GM19240 (cell line): ENCODE measurements at regions not wholly inside any gene's neighbourhood (a gene's known extent, or its start where the extent isn't known, plus 50 kb on each side); places are given as distances from the start of the nearest gene placed in this dataset.

Experiments used
- DNase-seq: peaks from one replicate; pipeline ENCODE4 v3.0.0; 2011; ENCODE audit warnings: low spot score; ENCODE audit not compliant: insufficient read length

DNA sequence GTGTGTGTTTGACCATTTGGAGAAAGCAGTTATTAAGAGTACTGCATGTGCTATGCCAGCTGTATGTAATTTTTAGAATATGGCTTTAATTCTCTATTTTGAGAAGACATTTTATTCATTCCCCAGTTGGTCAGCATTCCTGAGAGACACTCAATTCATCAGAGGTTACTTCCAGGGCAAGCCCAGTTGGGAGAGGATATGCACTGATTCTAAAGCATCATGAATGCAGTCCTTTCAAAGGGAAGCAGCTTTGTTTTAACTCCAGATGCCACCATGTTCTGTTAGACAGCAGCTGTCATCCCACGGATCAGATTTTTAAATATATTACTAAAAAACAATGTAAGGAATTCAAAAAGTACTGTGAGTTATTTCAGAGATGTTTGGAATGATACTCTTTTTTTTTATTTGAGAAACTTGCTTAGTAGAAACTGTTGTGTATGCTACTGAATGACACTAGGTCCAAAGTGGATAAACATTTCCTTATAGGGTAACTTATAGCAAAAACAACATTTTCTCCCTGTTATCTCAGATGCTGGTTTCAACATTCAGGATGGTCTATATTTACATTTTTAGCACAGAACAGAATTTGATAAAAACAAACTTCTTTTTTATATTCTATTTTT lies 149.5 kb upstream of the B3GALT2 start:
- DNase-seq = no peak

DNA sequence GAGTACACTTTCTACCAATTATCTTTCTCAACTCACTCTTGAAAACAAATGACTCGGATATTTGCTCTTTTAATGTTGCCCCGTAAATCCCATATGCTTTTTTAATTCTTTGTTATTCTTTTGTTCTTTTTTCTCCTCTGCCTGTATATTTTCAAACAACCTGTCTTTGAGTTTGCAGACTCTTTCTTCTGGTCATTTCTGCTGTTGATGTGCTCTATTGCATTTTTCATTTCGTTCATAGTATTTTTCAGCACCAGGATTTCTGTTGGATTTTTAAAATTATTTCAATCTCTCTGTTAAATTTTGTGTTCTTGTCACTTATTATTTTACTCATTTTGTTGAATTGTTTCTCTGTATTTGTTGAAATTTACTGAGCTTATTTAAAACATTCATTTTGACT lies 146.8 kb upstream of the B3GALT2 start:
- no peak for DNase-seq

DNA sequence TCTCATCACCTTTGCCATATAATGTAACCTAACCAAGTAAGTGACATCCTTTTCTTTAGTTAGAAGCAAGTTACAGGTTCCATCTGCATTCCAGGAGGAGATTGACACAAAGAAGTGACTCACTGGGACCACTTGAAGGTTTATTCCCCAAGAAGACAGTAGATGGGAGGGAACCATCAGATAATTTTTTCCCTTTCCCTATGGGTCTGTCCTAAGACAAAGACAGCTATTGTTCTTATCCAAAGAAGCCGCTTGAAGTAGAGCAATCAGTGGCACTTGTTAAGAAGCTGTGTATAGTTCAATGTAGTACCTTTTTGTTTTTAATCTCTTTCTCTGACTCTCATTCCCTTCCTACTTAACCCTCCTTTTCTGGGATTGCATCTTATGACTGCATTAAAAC lies 139.9 kb upstream of the B3GALT2 start:
- no peak for DNase-seq

DNA sequence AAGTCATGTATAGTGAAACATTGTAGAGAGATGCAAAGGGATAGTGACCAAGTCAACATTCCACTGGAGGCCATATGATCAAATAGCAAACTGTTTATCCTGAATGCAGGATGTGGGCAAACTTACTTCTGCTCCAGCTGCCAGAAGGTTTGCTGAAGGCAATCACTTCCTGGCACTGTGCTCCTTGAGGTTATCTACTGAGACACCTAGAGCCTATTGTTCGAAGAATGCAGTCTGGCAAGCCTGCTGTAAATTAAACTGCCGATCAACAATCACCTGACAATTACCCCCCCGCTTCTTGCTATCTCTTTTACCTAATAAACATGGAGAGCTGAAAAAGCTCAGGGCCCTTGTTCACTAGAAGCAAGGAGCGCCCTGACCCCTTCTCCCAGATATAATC lies 139.4 kb upstream of the B3GALT2 start:
- DNase-seq = no peak

DNA sequence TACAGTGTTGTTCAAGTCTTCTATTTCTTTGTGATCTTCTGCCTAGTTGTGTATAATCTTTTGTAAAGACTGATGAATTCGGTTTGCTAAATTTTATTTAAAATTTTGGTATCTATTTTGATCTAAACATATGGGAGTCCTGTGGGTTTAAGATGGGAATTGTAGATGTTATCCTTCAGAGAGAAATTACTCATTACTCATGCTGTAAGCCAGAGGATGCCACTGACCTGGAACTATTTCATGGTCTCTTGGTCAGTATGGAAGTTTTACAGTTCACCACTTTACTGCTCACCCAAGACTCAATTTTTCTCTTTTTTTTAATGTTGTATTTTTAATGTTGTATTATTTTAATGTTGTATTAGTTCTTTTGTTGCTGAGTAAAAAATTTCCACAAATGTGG lies 138.6 kb upstream of the B3GALT2 start:
- no peak for DNase-seq

DNA sequence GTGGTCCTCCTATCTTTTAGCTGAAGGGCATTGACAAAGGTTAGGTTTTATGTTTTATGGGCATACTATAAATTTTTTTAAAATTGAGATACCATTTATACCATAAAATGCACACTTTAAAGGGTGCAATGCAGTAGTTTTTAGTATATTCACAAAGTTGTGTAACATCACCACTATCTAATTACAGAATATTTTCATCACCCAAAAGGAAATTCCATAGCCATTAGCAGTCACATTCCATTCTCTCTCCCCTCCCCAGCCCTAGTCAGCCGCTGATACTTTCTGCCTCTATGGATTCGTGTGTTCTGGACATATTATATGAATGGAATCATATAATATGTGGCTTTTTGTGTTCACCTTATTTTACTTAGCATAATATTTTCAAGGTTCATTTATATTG lies 135.8 kb upstream of the B3GALT2 start:
- DNase-seq = no peak

DNA sequence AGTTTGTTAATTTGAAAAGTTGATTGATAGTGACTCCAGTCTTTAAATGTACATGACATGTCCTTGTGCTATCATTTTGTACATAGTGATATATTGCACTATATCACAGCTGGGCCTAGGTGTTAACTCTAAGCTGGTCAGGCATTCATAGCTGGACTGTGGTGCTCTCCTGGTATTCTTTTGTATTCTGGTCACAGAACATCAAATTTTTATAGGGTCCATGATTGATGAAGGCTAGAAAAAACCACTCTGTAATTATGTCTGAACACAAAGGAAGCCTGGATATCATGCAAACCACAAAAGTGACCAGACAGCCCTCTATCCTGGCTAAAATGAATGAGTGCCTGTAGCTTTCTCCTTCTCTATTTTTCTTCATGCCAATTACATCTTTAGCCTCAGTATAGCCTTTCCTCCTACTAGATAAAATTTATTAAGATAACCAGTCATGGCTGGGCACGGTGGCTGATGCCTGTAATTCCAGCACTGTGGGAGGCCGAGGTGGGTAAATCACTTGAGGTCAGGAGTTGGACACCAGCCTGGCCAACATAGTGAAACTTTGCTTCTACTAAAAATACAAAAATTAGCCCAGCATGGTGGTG lies 134.9 kb upstream of the B3GALT2 start:
- no peak for DNase-seq

DNA sequence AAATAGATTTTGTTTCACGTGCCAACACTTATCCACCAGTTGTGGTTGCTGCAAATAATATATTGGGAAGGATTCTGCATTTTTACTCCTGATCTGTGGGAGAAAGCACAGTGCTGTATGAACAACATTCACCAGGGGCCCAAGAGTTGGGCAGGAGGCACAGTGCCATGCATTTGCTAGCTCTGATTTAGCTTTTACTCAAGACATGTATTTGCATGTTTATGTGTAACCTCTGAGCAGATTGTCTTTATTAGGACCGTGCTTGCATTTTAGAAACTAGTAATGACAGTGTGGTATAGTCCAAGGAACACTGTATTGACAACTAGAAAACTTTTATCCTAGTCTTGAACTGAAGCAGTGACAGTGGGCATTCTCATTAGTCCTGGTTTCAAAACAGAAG lies 133.9 kb upstream of the B3GALT2 start:
- DNase-seq = no peak

DNA sequence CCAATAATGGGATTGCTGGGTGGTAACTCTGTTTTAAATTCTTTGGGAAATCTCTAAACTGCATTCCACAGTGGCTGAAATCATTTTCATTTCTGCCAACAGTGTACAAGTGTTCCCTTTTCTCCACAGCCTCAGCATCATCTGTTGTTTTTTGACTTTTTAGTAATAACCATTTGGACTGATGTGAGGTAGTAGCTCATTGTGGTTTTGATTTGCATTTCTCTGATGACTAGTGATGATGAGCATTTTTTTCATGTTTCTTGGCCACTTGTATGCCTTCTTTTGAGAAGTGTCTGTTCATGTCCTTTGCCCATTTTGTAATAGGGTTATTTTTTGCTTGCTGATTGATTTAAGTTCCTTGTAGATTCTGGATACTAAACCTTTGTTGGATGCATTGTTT lies 131.9 kb upstream of the B3GALT2 start:
- DNase-seq = no peak

DNA sequence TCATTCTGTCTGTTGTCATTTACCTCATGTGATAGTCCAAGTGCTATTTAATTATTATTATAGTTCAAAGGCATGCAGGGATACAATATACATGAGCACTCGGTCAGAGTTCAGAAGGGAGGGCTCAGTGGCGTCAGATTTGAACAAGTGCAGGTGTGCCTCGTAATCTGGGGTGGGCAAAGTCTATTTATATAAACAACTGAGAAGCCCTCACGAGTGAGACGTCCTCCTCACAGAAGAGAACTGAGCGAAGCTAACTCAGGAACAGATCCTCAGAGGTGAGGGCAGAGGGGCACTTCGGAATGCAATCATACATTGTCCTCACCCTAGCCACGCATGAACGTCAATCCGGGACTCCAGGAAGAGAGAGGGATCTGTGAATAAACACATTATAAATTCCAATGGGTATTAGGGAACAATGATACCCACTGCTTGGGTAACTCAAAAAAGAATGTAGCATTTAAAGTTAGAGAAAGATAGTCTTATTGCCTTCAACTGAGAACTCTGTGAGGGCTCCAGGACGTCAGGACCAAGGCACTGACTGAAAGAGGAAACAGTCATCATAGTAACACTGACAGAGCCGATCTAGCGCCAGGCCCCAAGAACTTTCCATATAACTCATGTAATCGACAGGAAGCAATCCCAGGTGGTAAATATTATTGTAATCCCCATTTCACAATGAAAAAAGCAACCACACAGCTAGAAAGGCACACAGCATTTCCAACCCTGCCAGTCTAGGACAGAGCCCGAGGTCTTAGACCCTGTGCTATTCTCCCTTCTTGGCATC lies 127.1 kb upstream of the B3GALT2 start:
- DNase-seq = no peak

DNA sequence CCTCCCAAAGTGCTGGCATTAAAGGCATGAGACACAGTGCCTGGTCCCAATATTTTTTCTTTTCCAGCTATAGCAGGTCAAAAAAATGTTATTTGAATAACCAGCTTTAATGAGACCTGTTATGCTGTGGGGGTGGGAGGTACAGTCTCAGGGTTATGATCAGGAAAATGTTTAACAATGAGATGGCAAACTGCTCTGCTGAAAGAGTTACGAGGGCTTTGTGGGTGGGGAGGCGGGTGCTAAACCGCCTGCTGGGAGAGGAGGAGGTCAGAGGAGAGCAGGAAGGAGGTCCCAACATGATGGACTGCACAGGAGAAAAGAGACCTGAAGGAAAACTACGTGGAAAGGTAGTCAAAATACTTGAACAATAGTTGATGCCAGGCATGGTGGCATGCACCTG lies 126.0 kb upstream of the B3GALT2 start:
- no peak for DNase-seq

DNA sequence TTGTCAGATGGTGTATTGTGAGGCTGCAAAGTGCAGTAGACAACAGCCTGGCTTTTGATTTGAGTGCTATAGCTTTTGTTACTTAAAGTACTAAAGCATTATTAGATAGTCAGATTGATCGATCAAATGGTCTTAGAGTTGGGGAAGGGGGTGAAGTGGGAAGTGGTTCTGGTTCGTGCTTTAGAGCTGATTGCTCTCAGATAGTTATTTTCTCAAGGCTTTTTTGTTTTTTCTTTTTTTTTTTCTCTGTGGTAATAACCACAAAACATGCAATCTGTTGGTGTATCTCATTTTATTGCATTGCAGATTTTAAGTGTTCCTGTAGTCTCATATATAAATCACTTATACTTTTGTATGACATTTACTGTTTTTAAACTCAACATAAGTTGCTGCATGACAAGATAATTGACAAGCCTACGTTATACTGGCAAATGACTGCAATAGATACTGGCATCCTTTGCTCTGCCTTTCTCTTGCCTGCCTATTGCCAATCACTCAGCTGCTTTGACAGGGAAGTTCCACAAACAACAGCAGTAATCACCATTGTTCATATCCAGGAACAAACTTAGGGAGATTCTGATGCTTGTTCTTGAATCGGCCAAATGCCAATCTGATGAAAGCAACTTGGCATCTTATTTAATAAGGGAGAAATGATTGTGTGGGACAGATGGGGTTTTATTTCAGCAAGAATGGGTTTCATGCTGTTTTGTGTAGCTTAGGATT lies 125.0 kb upstream of the B3GALT2 start:
- no peak for DNase-seq

DNA sequence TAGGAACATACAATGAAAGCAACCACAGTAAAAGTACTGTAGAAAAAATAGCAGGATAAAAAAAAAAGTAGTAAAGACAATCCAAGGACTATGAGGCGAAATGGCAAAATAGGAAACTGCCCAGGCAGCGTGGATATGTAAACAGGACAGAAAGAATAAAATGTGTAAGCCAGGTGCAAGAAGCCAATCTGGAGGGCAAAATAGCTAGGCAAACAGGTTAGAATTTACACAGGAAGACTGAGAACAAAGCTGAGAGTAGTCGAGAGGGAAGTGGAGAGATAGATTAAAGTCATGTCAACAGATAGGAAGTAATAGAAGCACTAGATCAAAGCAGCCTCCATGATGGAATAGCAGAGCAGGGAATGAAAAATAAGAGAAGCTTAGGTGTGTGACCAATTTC lies 124.2 kb upstream of the B3GALT2 start:
- DNase-seq = no peak

DNA sequence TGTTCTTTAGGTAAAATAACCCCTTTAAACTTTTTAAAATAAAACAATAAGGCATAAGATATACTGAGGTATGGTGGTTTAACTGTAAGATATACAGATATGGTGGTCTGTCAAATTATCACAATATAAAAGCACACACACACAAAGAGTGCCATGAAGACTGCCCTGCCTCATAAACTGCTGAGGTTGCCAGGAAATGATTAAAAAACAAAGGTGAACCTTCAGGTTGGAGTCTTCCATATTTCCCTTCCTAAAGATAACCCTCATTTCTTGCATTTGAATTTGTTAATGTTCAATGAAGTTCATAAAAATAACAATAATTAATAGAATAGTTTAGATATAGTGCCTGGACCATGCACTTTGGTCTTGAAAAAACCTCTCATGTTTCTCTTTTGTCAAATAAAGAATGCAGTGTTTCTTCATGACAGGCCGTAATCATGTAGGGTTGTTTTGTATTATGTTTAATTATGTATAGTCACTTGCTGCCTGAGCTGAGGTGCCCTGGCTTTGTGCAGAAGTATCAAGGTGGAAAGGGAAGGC lies 123.6 kb upstream of the B3GALT2 start:
- DNase-seq = no peak

DNA sequence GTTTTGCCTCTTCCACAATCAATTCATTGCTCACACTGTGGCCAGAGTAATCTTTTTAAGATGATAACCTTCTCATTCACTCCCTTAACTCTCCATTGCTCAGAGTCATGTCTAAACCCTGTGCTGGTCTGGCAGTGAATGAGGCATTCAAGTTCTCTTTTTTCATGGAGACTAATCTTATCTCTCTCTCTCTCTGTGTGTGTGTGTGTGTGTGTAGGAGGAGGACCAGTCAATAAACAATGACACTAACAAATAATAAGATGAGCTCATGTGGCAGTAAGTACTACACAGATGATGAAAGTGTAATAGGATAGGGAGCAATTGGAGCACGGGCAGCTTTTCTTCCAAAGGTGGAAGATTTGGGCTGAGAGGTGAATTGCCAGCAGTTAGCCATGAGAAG lies 122.0 kb upstream of the B3GALT2 start:
- no peak for DNase-seq

DNA sequence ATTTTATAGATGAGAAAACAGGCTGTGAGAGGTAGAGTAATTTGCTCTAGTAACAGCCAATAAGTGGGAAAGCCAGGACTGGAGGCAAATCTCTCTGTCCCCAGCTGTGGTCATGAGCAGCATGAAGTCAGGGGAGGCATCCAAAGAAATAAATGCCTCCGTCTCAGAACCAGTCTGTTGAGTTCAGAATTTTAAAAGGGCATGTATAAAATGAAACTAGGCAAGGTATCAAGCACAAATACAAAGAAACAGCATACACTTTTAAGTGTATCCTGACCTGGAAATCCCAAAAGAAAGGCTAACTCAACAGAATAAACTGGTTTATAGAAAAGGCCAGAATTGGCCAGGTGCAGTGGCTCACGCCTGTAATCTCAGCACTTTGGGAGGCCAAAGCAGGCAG lies 120.0 kb upstream of the B3GALT2 start:
- no peak for DNase-seq
